Inferior parietal cortex (tissue), 1 donor: ENCODE measurements at regions not wholly inside any gene's neighbourhood (a gene's known extent, or its start where the extent isn't known, plus 50 kb on each side); places are given as distances from the start of the nearest gene placed in this dataset.
"Not testable (repeated sequence)": the region's sequence is repeated elsewhere in the genome, so short reads cannot be mapped to it uniquely, and the experiment has no call there.

ENCODE experiments used
- DNase-seq: peaks from one replicate; pipeline ENCODE4 v3.0.0-alpha.2; 2016; ENCODE audit errors: extremely low spot score

- DNase-seq: no peak
Observed at GRCh38 chr14:105871590-105871989, 345.2 kb downstream of the TMEM121 start.

DNA sequence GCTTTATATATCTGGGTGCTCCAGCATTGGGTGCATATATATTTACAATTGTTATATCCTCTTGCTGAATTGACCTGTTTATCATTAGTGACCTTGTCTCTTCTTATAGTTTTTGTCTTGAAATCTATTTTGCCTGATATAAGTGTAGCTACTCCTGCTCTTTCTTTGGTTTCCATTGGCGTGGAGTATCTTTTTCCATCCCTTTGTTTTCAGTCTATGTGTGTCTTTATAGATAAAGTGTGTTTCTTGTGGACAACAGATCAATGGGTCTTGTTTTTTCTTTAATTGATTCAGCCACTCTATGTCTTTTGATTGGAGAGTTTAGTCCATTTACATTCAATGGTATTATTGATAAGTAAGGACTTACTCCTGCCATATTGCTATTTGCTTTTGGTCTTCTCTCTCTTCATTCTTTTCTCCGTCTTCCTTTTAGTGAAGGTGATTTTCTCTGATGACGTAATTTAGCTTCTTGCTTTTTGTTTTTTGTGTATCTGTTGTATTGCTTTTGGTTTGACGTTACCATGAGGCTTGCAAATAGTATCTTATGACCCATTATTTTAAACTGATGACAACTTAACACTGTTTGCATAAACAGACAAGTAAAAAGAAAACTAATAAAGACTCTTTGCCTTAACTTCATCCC lies 347.6 kb downstream of the TMEM121 start:
- DNase-seq: no peak

DNA sequence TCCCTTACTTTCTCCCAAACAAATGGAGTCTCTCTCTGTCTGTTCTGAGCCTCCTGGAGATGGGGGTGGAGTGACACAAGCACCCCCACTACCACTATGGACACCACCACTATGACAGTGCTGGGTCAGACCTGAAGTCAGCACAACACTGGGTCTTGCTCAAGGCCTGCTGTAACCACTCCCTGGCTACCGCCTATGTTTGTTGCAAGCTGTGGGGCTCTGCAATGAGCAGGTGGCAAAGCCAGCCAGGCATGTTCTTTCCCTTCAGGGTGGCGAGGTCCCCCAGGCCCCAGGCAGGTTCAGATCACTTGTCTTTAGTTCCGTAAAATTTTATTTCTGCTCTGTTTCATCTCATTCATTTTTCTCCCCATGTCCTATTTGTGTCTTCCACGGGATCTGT lies 349.8 kb downstream of the TMEM121 start:
- no peak for DNase-seq

DNA sequence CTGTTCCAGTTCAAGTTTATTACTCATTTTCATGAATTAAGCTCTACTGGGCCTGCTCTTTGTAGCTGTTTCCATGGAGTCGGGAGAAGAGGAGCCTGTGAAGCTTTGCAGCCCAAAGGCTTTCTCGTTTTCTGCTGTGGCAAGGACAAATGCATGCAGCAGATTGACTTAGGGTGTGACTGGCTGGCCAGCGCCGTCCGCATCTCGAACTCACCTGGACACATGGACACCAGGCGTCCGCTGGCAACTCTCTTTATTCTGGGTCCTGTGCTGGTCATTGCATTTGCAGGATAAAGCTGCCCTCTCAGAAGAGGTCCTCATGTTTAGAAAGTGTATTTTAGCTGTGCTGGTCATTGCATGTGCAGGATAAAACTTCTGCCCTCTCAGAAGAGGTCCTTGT lies 350.4 kb downstream of the TMEM121 start:
- no peak for DNase-seq

DNA sequence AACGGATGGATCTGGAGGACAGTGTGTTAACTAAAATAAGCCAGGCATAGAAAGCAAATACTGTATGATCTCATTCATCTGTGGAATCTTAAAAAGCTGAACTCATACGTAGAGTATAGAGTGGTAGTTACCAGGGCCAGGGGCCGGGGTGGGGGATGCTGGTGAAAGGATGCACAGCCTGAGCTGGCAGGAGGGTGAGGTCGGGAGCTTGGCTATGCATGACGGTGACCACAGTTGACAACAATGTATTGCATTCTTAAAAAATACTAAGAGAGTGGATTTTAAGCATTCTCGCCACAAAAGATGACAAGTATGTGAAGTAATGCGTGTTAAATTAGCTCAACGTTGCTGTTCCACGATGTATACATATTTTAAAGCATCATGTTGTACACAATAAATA lies 351.3 kb downstream of the TMEM121 start:
- DNase-seq: no peak

GRCh38 chr14:105878125-105878524 lies 351.7 kb downstream of the TMEM121 start:
- no peak for DNase-seq

DNA sequence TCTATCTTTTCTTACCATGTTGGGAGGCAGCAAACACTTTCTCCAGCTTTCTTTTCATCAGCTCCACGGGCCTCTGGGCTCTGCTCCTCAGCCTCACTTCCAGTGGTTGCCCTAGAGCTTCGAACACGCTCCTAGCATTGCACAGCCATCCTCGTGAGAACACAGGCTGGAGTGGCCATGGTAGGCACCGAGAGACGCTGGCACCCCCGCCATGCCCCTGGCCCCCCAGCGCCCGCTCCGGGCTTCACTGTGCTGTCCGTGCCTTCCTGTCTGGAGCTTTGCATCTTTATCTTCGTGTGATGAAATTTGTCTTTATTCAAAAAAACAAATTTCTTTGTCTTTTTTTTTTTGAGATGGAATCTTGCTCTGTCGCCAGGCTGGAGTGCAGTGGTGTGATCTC lies 352.2 kb downstream of the TMEM121 start:
- no peak for DNase-seq

- DNase-seq: no peak
Observed at GRCh38 chr14:105879503-105879866, 353.1 kb downstream of the TMEM121 start.

- DNase-seq: no peak
Observed at GRCh38 chr14:105879867-105880561, 353.6 kb downstream of the TMEM121 start.

GRCh38 chr14:105880616-105881015 lies 354.2 kb downstream of the TMEM121 start:
- no peak for DNase-seq

- DNase-seq: no peak
Observed at GRCh38 chr14:105881021-105881930, 354.9 kb downstream of the TMEM121 start.

DNA sequence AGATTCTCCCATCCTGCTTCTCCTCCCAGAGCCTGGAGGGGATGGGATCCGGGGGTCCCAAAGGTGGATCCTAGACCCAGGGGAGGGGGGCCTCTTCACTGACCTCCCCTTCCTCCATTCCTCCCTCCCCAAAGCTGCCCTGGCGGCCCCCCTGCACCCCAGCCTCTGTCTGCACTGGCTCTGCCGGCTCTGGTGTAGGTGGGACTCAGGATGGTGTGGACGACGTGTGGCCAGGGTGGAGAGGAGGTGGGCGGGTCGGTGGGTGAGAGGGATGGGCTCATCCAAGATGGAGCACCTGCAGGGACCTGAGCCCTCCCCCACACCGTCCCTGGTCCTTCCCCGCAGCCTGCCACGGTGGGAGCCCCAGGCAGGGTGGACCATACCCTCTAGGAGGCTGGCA lies 355.6 kb downstream of the TMEM121 start:
- not testable (repeated sequence) for DNase-seq

DNA sequence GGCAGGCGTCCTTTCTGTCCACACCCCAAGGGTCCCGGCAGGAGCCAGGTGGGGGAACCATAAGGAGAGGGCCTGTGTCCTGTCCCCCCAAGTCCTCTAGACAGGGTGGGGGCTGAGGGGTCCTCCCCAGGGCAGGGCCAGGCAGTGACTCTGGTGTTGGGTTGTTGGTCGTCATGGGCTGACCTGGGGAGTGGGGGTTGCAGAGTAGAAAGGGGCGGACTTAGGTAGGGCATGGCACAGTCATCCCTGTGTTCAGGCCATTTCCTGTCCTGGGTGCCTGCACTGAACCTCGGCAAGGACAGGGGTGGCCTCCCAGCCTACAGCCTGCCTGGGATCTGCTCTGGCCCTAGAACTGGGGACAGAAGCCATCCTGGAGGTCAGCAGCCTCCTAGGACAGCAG lies 356.2 kb downstream of the TMEM121 start:
- DNase-seq: no peak

DNA sequence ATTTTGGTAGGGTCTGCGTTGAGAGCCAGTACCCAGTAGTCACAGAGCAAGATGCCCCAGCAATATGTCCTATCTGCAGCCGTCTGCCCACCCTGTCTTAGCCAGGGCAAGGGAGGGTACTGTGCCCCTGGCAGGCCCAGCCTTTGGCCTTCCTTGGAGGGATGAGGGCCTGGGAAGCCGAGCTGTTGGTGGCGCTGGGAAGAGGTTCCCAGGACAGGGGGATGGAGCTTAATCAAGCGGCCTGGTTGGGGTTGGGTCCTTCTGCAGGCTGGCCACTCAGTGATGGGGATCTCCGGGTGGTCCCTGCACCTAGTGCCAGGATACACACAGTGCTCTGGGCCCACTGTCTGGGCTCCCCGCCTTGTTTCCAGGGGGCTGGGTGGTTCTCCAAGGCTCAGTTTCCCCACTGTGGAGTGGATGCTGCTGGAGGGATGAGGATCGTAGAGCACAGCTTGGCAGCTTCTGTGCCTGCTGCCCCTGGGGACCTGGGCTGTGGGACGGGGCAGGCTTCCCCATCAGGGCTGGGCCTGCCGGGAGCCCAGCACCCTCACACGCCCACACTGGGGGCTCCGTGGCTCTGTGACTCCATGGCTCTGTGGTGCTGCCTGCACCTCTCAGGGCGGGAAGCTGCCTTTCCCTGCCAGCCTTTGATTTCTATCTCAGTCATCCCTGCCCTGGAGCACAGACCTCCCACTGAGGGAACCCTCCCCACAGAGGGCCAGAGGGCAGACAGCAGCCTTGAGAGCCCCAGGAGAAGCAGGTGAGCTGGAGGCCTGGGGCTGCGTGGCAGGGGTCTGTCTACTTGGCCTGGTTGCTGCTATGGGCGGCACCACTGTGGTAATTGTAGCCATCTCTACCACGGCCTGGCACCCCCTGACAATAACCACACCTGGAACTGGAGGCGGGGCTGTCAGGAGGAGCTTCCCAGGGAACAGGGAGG lies 357.0 kb downstream of the TMEM121 start:
- DNase-seq: no peak

DNA sequence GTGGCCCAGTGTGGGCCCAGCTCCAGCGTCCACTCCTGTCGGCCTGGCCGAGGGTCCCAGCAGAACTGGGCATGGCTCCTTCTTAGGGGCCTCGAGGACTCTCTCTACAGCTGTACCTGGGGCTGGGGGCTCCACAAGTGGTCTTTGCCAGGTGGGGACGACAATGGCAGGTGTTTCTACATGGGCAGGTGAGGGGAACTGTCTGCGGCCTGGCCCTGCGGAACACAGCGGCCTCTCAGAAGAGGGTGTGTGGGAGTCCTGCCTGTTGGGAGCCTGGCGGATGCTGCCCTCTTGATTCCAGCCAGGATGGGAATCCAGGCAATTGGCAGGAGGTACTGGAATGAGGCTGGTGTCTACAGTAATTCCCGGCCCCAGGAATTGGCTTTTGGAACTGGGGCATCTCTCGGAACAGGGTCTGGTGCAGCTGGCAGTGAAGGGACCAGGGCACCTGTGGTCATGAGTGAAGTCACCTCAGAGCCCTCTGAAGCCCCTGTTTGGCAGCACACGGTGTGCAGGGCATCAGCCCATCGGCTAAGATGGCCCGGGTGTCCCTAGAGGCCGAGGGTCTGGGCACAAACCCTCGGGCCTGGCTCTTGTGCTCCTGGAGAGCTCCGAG lies 357.9 kb downstream of the TMEM121 start:
- DNase-seq: not testable (repeated sequence)

DNA sequence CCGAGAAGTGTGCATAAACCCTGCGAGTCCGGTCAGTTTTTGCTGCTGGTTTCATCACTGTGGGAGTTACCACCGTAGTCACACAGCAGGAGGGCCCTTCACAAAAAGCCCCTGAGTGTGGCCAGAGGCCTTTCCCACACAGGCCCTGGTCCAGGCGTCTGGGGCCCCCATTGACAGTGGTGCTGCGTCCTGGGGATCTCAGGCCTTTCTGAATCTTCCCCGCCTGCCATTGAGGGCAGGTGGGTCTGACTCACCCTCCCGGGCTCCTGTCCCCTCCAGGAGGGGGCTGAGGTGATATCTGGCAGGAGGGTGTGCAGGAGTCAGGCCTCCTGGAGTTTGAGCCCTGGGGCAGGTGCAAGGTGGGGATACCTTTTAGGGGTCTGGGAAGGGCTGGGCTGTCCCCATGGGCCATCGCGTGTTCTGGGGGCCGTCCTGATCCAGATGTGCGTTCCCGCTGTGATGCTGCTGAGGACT lies 358.5 kb downstream of the TMEM121 start:
- no peak for DNase-seq

DNA sequence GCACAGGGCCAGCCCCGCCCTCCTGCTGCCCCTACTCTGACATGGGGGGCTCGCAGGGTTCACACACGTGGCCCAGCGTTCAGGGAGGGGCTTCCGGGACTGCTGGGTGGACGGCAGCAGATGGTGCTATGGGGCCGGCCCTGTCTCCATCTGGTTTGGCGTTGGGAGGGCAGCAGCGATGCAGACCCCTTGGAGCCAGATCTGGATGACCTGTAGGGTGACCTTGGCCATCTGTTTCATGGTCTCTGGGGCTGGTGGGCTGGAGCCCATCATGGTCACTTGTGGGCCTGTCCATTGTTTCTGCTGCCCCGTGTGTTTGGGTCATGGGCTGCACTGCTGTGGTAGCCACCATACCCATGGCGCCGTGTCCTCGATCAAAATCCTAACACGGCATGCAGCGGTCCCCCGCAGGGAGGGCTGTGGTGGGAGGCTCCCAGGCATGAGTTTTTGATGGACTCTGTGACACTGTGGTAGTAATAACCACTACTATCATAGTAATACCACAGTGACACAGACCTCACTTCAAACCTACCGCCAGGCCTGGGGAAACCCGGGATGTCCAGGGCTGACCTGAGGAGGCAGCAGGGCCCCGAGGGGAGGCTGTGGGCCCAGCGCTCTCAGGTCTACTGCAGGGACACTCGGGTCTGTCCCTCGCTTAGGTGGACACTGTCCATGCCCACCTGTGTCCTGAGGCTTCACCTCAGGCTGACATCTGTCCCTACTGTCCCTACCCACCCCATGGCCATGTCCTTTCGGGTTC lies 359.4 kb downstream of the TMEM121 start:
- DNase-seq: no peak

DNA sequence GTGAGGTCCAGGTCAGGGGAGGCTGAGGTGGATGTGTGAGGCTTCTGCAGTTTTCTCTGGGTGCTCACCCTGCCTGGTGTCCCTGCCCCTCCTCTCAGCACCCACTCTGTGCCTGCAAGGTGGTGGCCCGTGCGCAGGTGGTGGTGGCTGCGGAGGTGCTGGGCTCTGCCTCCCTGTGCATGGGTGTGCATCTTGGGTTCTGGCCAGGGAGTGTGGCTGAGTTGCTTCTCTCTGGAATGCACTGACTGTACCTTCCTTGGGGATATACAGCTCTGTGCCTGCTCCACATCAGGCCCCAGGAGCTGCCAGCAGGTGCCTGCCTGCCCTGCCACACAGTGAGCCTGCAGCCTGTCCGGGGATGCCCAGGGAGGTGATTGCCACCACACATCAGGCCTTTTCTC lies 360.4 kb downstream of the TMEM121 start:
- not testable (repeated sequence) for DNase-seq

DNA sequence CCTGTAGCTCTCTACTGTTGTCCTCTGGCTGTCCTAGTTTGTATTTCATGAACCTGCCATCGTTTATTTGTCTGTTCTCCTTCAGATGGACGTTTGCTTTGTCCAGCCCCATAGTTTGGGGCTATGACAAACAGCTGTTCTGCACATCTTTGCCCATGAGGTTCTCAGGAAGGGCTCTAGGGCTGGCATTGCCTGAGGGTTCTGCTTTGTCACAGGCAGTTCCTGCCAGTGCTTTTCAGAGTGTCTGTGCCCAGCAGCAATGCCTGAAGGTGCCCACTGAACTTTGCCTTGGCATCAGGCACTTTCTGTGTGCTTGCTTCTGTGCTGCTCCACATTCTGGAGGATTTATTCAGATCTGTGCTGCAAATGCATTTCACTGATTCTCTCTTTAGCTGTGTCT lies 361.3 kb downstream of the TMEM121 start:
- no peak for DNase-seq

GRCh38 chr14:105888151-105888550 lies 361.8 kb downstream of the TMEM121 start:
- DNase-seq: no peak
